ENCODE measurements at regions not wholly inside any gene's neighbourhood (a gene's known extent, or its start where the extent isn't known, plus 50 kb on each side); places are given as distances from the start of the nearest gene placed in this dataset.

GRCh38 chr13:70191034-70191433, 82.8 kb upstream of the KLHL1 start:
- no peak overlapping the region for H3K27ac ChIP-seq (ENCODE audit: insufficient read depth, low read depth, low read length)
- H3K4me3 ChIP-seq (replicated peaks in 1 of 3; ENCODE audit: insufficient read depth in 1 of 3, low read depth in 1 of 3, low read length in 3 of 3) = no peak overlapping the region
- no peaks in the 10 kb centered on the region for H4K20me1 ChIP-seq (replicated peaks; ENCODE audit: control insufficient read depth, extremely low read depth, insufficient read depth, low read length)
- H3K9me3 ChIP-seq (replicated peaks; ENCODE audit: control insufficient read depth, insufficient read depth, low read length) = no peaks in the 10 kb centered on the region
- H3K9me1 ChIP-seq (replicated peaks; ENCODE audit: control insufficient read depth, extremely low read depth, insufficient read depth, low read length) = no peaks in the 10 kb centered on the region
- no peaks in the 10 kb centered on the region for H3K4me1 ChIP-seq (ENCODE audit: control insufficient read depth, extremely low read depth, insufficient read depth, low read length)
- no peaks in the 10 kb centered on the region for H3K36me3 ChIP-seq (ENCODE audit: control insufficient read depth in 2 of 2, extremely low read depth in 1 of 2, insufficient read depth in 2 of 2, low read length in 2 of 2)
- H2AFZ ChIP-seq (ENCODE audit: low read depth, low read length) = no peak overlapping the region
- CTCF ChIA-PET = no interaction called here
- dilution Hi-C loops (cut with MboI; ENCODE audit: extremely low pct_ligation_motif_present, low sequenced_read_pairs) (no loop called here), intact Hi-C loops (cut with micrococcal nuclease) (no loop called here)
- FAIRE-seq = no peak
- BruUV-seq (replicated peaks) = no TSS peak
- DNase-seq (ENCODE audit: low read depth, low spot score) = no peak
- TF ChIP-seq JUN (IDR thresholded peaks at IDR 0.05; ENCODE audit: borderline replicate concordance, insufficient read depth, insufficient read length, low read depth) = no peak
- TF ChIP-seq, protein P1, sequence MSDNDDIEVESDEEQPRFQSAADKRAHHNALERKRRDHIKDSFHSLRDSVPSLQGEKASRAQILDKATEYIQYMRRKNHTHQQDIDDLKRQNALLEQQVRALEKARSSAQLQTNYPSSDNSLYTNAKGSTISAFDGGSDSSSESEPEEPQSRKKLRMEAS (IDR thresholded peaks at IDR 0.05; ENCODE audit: insufficient read depth, insufficient read length) = no peak
- TF ChIP-seq, protein P2, sequence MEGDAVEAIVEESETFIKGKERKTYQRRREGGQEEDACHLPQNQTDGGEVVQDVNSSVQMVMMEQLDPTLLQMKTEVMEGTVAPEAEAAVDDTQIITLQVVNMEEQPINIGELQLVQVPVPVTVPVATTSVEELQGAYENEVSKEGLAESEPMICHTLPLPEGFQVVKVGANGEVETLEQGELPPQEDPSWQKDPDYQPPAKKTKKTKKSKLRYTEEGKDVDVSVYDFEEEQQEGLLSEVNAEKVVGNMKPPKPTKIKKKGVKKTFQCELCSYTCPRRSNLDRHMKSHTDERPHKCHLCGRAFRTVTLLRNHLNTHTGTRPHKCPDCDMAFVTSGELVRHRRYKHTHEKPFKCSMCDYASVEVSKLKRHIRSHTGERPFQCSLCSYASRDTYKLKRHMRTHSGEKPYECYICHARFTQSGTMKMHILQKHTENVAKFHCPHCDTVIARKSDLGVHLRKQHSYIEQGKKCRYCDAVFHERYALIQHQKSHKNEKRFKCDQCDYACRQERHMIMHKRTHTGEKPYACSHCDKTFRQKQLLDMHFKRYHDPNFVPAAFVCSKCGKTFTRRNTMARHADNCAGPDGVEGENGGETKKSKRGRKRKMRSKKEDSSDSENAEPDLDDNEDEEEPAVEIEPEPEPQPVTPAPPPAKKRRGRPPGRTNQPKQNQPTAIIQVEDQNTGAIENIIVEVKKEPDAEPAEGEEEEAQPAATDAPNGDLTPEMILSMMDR (IDR thresholded peaks at IDR 0.05; ENCODE audit: extremely low read depth in 1 of 2, insufficient read depth in 1 of 2, low read depth in 1 of 2, low read length in 2 of 2) = no peak
- no peak for TF ChIP-seq POLR2A (IDR thresholded peaks at IDR 0.05; ENCODE audit: low read depth, low read length)
- TF ChIP-seq EZH2 (IDR thresholded peaks at IDR 0.05; ENCODE audit: borderline replicate concordance, low read depth, low read length, severe bottlenecking) = no peak
- TF ChIP-seq POLR2AphosphoS5 (IDR thresholded peaks at IDR 0.05; ENCODE audit: insufficient read depth, low read depth, low read length) = no peak
- no peak for TF ChIP-seq FOS (IDR thresholded peaks at IDR 0.05; ENCODE audit: borderline replicate concordance, insufficient read depth, low read length)
- no peak overlapping the region for H3K9ac ChIP-seq (replicated peaks; ENCODE audit: extremely low read depth, insufficient read depth, low read length)
- POLR2A ChIA-PET = no interaction called here
- H3K79me2 ChIP-seq (ENCODE audit: control insufficient read depth, insufficient read depth, low read length) = no peaks in the 10 kb centered on the region
- H3K4me2 ChIP-seq (ENCODE audit: insufficient read depth, low read length) = no peak overlapping the region
- no peaks in the 10 kb centered on the region for H3K27me3 ChIP-seq (ENCODE audit: control insufficient read depth in 2 of 2, insufficient read depth in 2 of 2, low read length in 2 of 2)
